OCI-LY1 (cell line): ENCODE measurements at regions not wholly inside any gene's neighbourhood (a gene's known extent, or its start where the extent isn't known, plus 50 kb on each side); places are given as distances from the start of the nearest gene placed in this dataset.

ENCODE experiments used
- CTCF ChIP-seq: fragments of 200-600 bp; sonication (generic), shearing (Covaris generic); IDR thresholded peaks from 2 replicates; pipeline ENCODE4 v1.5.1; 2017; ENCODE audit warnings: mild to moderate bottlenecking, antibody characterized with exemption, low read length, moderate library complexity, mixed read lengths
- EZH2 ChIP-seq: fragments of 200-600 bp; sonication (generic), shearing (Covaris generic); IDR thresholded peaks from 2 replicates; pipeline ENCODE4 v1.8.0; 2017; ENCODE audit warnings: borderline replicate concordance, mixed run types, mild to moderate bottlenecking, antibody characterized with exemption, low read length, moderate library complexity, mixed read lengths

GRCh38 chr4:180558427-180558826 lies 1684.8 kb upstream of the TENM3 start:
- TF ChIP-seq CTCF = no peak
- TF ChIP-seq EZH2 = no peak
